KOPT-K1 (cell line): ENCODE measurements at regions not wholly inside any gene's neighbourhood (a gene's known extent, or its start where the extent isn't known, plus 50 kb on each side); places are given as distances from the start of the nearest gene placed in this dataset.

Experiments
- H3K27ac ChIP-seq: fragments of 200-600 bp; sonication (generic); 2 replicates; pipeline ENCODE4 v1.5.1; 2016; ENCODE audit warnings: antibody characterized with exemption, mild to moderate bottlenecking, low read depth, low read length; ENCODE audit not compliant: poor library complexity, severe bottlenecking
- H3K36me3 ChIP-seq: fragments of 200-600 bp; sonication (generic); 2 replicates; pipeline ENCODE4 v1.5.1; 2017; ENCODE audit warnings: antibody characterized with exemption, mild to moderate bottlenecking, low read length, moderate library complexity; ENCODE audit not compliant: insufficient read depth
- H3K9me3 ChIP-seq: fragments of 200-600 bp; sonication (generic); 2 replicates; pipeline ENCODE4 v1.5.1; 2017; ENCODE audit warnings: antibody characterized with exemption, low read length, mild to moderate bottlenecking; ENCODE audit not compliant: insufficient read depth, poor library complexity, severe bottlenecking

DNA sequence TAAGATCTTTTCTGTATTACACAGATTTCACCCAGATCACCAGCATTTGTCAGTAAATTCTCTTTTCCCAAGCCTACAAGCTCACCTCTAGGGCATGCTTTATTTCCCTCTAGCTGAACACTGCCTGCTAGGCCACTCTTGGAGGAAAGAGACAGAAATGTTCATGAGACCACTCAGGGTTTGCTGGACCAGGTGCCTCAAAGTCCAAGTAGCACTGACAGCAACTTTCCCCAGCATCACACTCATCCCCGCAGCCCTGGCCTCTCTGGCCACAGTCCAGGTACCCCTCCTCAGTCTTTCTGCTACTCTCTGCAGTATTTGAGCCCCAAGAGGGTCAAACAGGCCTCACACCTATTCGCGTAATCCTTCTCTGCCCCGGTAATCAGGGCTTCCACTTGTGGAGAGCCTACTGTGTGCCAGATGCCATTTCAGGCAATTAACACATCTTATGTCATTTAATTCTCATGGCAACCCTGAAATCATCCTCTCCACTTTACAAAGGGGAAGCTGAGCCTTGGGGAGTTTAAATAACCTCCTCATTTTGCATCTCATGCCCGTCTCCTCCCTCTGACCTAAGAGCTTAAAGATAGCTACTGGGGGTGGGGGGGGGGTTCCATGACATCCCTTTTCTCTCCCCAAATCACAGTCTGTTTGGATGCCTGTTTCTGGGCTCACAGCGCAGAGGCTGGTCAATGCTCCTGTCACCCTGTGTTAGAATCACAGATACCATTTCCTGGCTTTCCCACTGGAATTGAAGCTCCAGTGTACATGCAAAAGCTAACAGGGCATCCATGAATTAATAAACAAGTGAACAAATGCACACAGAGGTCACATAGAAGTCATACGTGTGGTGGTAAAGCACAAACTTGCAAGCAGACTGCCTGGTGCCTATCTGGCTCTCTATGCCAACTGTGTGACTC lies 88.5 kb downstream of the PRLHR start:
- no peak overlapping the region for H3K27ac ChIP-seq
- no peaks in the 10 kb centered on the region for H3K36me3 ChIP-seq
- H3K9me3 ChIP-seq = no peaks in the 10 kb centered on the region

DNA sequence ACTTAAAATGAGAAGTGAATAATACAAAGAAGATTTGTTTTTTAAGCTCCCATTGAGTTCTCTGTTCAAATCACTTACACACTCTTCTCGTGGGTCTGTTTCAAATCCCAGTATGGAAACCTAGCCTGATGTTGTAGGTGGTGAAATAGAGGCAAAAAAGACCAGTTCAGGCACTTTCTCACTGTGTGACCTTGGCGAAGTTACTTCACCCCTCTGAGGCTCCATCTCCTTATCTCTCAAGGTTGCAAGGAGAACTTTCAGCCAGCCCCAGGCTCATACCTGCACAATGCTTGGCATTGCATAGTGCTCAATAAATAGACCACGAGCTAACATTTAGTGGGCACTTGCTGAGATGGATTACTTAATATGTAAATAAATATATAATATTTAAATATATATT lies 90.1 kb downstream of the PRLHR start:
- Histone ChIP-seq H3K27ac (no peak overlapping the region), H3K36me3 (no peaks in the 10 kb centered on the region), H3K9me3 (no peaks in the 10 kb centered on the region)

DNA sequence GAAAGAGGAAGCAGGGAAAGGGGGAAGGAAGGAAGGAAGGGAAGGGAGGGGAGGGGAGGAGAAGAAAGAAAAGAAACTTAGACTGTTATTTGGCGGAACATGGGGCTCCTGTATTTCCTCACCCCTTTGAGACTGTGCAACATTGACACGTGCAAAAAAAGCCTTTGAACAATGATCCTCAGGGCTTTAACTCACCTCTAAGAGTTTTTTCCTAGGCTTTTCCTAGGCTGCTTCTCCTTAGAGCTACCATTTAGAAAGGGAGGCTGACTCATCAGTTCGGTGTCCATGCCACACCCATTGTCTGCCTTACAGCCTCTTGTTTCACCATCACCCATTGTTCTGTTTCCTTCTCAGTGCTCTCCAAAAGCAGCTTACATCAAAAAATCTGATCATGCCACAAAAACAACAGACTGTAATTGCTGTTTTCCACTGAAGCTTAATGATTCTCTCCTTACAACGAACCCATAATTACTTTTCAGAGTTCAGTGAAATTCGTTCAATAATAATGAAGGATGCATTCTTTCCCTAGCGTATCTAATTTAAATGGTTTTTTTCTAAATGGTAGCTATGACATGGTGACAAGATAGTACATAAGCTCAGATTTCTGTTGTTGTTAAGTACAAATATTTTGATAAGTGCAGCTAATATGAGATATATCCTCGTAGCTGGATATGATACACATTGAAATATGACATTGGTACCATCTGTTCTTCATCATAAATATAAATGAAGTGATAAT lies 90.8 kb downstream of the PRLHR start:
- H3K36me3 ChIP-seq = no peaks in the 10 kb centered on the region
- no peaks in the 10 kb centered on the region for H3K9me3 ChIP-seq
- H3K27ac ChIP-seq = no peak overlapping the region

DNA sequence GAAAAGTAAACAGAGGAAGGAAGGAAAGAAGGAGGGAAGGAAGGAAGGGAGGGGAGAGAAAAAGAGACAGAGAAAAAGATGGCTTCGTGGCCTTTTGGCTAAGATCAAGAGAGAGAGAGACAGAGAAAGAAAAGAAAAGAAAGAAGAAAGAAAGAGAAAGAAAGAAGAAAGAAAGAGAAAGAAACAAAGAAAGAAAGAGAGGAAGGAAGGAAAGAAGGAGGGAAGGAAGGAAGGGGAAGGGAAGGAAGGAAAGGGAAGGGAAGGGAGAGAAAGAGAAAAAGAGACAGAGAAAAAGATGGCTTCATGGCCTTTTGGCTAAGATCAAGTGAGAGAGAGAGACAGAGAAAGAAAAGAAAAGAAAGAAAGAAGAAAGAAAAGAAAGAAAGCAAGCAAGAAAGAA lies 91.4 kb downstream of the PRLHR start:
- Histone ChIP-seq H3K27ac (no peak overlapping the region), H3K9me3 (no peaks in the 10 kb centered on the region), H3K36me3 (no peaks in the 10 kb centered on the region)

DNA sequence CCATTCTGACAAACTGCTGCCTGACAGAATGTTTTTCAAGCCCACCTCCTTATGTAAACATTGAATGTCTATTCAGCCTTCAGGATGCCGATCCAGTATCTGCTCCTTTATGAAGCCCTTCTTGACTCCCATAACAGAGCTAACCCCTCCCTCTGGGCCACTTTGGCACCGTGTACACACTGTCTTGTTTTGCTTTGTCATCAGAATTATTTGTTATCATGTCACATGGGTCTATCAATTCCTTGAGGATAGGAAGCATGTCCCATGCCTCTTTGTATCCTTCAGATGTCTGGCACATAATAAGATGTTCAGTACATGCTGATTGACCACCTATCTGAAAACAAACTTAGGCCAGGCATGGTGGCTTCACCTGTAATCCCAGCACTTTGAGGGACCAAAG lies 92.3 kb downstream of the PRLHR start:
- Histone ChIP-seq H3K9me3 (no peaks in the 10 kb centered on the region), H3K27ac (no peak overlapping the region), H3K36me3 (no peaks in the 10 kb centered on the region)

DNA sequence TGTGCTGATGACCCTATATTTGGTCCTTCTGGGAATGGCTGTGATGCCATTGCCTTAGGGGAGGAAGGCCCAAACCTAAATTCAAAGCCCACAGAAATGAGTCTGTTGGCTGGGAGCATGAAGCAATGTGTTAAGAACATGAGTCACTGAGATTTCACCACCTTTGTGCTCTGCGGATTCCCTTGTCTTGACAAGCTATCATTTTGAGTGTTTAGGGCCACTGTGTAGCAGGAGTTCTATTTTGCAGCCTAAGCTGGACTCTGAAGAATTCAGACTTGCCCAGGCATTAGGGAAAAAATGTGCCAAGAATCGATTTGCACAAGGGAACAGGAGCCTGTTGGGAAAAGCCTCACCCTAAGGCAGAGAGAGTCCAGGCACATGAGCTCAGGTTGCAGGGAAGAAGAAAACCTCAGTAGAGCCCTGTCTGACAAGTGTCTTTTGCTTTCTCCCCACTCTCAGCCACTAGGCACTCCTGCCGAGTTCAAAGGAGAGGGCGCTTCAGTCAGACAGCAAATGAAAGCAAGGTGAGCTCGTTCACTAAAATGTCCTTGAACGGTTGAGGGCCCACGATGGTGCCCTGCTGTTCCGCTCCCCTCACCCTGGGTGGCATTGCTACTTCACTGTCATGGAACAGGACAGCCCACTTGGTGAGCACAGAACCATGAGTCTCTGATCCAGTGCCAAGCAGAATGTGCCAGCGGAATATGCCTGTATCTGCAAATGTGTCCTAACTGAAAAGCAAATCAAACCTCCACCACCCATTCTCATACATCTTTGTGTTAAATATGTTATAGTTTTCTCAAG lies 93.6 kb downstream of the PRLHR start:
- Histone ChIP-seq H3K36me3 (no peaks in the 10 kb centered on the region), H3K27ac (no peak overlapping the region), H3K9me3 (no peaks in the 10 kb centered on the region)

DNA sequence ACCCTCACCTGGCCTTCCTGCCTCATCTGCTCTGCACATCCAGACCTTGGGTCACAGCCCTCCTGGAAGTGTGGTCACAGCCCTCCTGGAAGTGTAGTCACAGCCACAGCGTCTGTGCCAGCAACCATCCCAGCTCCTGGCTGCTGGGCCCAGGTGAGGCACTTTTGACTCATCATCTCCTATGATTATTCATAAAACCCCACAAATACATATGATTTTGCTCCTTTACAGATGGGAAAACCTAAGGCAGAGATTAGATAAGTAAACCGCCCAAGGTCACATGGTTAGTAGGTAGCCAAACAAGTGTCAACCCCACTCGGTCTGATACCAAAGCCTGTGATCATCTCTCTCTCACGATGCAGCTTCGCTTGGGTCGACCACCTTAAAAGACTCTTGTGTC lies 94.3 kb downstream of the PRLHR start:
- Histone ChIP-seq H3K9me3 (no peaks in the 10 kb centered on the region), H3K27ac (no peak overlapping the region), H3K36me3 (no peaks in the 10 kb centered on the region)

DNA sequence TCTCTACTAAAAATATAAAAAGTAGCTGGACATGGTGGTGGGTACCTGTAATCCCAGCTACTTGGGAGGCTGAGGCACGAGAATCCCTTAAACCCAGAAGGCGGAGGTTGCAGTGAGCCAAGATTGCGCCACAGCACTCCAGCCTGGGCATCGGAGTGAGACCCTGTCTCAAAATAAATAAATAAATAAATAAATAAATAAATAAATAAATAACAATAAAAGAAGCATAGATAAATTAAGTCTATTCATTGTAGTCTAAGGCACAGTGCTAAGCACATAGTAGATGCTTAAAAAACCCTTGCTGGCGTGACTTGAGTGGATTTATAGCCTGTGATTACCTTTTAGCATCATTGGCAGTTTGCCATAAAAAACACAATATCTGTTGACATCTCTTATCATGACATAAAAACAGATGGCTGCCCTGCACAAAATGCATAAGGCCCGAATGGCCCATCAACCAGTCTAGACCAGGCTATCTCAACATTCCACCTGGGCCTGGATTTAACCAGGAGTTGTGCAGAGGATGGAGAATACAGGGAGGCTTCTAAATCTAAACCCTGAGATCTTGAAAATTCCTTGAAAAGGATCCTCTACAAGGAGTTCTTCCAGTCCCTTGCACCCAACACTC lies 94.9 kb downstream of the PRLHR start:
- Histone ChIP-seq H3K36me3 (no peaks in the 10 kb centered on the region), H3K27ac (no peak overlapping the region), H3K9me3 (no peaks in the 10 kb centered on the region)

DNA sequence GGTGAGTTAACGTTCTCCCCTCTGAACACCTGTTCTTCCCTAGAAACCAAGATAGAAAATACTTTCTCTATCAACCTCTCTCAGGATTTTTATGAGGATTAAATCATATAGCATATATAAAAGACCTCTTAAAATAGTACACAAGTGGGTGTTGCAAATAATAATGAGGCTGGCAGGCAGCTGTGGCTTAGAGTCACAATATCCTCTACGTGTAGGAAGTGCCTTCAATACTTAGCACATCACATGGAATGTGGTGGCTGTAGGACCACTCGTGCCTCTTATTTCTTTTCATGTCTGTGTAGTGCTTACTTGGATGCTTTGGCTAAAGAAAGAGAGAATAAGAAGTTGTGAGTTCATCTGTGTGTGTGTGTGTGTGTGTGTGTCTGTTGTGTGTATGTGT lies 96.3 kb downstream of the PRLHR start:
- Histone ChIP-seq H3K27ac (no peak overlapping the region), H3K36me3 (no peaks in the 10 kb centered on the region), H3K9me3 (no peaks in the 10 kb centered on the region)

DNA sequence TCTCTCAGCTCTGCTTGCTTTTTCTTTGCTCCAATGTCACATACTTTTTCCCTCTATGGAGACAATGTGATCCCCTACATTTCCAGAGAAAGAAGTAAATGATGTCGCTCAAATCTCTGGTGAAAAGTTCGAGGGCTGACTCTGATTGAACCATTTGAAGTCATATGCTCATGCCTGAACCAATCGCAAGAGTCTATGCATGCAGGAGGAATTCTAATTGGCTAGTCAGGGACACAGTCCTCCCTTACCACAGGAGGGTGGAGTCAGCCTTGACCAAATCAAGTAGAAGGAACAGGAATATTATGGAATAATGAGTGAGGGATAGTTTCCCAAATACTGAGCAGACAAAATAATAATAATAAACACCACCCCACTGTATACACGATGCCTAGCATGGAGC lies 96.8 kb downstream of the PRLHR start:
- no peaks in the 10 kb centered on the region for H3K36me3 ChIP-seq
- H3K27ac ChIP-seq = no peak overlapping the region
- no peaks in the 10 kb centered on the region for H3K9me3 ChIP-seq

DNA sequence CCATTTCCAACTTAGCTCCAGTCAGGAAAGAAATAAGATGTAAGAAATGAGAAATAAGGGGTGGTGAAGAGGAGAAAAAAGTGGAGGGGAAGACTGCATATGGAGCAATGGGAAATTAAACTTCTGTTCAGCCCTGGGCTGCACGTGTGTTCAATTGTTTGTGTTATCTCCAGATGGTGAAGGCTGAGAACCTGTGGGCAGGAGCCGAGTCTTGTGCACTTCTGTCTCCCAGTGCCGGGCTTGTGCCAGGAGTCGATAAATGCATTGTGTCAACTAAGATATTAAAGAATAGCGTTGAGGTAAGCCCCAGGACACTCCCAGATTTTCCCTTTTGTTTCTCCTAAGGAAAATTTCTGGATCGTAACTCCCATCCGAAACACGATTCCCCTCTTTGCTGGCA lies 98.2 kb downstream of the PRLHR start:
- Histone ChIP-seq H3K27ac (no peak overlapping the region), H3K36me3 (no peaks in the 10 kb centered on the region), H3K9me3 (no peaks in the 10 kb centered on the region)

DNA sequence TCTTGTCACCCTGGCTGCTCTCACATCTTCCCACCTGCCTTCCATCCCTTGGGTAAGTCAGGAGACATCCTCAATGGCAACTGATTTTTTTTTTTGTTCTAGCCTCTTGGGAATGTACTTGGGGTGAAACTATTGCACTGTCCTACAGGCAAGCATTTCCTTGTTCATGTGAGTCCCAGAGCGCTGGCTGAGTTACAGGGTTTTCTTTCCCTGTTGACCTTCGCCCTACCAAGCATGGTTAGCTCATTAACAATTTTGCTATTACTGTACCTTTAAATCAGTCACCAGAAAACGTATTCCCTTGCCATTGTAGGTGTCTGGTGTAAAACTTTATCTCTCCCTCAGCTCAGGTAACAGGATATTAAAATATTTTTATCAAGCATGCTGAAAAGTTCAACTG lies 98.9 kb downstream of the PRLHR start:
- no peak overlapping the region for H3K27ac ChIP-seq
- no peaks in the 10 kb centered on the region for H3K36me3 ChIP-seq
- H3K9me3 ChIP-seq = peaks cover under 1% of the 10 kb centered on the region

DNA sequence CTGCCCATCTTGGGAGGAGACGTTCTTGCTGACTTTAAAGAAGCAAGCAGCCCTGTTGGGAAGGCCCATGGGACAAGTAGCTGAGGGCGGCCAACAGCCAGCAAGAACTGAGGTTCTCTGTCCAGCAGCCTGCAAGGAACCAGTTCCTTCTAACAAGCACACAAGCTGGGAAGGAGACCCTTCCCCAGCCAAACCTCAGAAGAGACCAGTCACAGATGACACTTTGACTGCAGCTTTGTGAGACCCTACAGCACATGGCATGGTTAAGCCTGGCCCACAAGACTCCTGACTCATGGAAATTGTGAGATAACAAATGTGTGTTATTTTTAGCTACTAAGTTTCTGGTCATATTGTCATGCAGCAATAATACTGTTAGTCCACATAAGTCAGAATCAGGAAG lies 99.9 kb downstream of the PRLHR start:
- Histone ChIP-seq H3K9me3 (peaks cover 10% of the 10 kb centered on the region), H3K27ac (no peak overlapping the region), H3K36me3 (no peaks in the 10 kb centered on the region)

DNA sequence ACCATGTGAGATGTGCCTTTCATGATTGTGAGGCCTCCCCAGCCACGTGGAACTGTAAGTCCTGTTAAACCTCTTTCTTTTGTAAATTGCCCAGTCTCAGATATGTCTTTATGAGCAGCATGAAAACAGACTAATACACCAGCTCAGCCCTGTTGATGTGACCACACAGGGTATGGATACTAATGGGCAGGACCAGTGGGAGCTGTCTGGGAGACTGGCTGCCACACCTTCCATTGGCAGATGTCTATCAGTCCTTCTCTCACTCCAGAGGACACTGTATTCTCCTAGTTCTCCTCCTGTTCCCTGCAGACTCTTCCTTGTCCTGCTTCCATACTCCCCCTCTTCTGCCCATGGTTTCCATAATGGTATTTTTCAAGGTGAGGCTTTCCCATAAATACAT lies 104.4 kb downstream of the PRLHR start:
- no peaks in the 10 kb centered on the region for H3K36me3 ChIP-seq
- peaks cover 23% of the 10 kb centered on the region for H3K9me3 ChIP-seq
- H3K27ac ChIP-seq = no peak overlapping the region
